ENCODE measurements at regions not wholly inside any gene's neighbourhood (a gene's known extent, or its start where the extent isn't known, plus 50 kb on each side); places are given as distances from the start of the nearest gene placed in this dataset.

- no peaks in the 10 kb centered on the region for H3K9me3 ChIP-seq (ENCODE audit: insufficient read depth, low read depth, low read length)
- Mint-ChIP-seq H3K9me3 (ENCODE audit: unreplicated experiment) (peaks cover 3% of the 10 kb centered on the region), H3K27me3 (ENCODE audit: low read depth, unreplicated experiment) (no peaks in the 10 kb centered on the region), H3K36me3 (ENCODE audit: low read depth, unreplicated experiment) (no peaks in the 10 kb centered on the region), H3K27ac (ENCODE audit: unreplicated experiment) (no peak overlapping the region), H3K4me1 (ENCODE audit: low read depth, unreplicated experiment) (peaks cover 1% of the 10 kb centered on the region), H3K4me3 (ENCODE audit: unreplicated experiment) (no peak overlapping the region)
- no peaks in the 10 kb centered on the region for H3K79me2 ChIP-seq (ENCODE audit: insufficient read depth, low read length)
- DNase-seq (ENCODE audit: low read depth) (no peak), FAIRE-seq (no peak)
- H3K4me2 ChIP-seq (ENCODE audit: low read length) = no peak overlapping the region
- no peaks in the 10 kb centered on the region for H3K36me3 ChIP-seq (ENCODE audit: insufficient read depth, low read length)
- H3K27ac ChIP-seq (ENCODE audit: low read depth, low read length) = no peak overlapping the region
- no peaks in the 10 kb centered on the region for H3K4me1 ChIP-seq (ENCODE audit: insufficient read depth, low read length)
- no peaks in the 10 kb centered on the region for H4K20me1 ChIP-seq (ENCODE audit: insufficient read depth, low read length)
- no peak overlapping the region for H3K9ac ChIP-seq (ENCODE audit: low read length)
- no peaks in the 10 kb centered on the region for H3K27me3 ChIP-seq (ENCODE audit: insufficient read depth, low read length)
- no peak overlapping the region for H2AFZ ChIP-seq (ENCODE audit: low read depth, low read length)
- H3K4me3 ChIP-seq (ENCODE audit: insufficient read depth, low read depth, low read length) = no peak overlapping the region
- TF ChIP-seq CTCF (IDR thresholded peaks at IDR 0.05; ENCODE audit: insufficient read depth, low read depth, low read length) (no peak), EZH2 (IDR thresholded peaks at IDR 0.05; ENCODE audit: insufficient read depth, low read length) (no peak)
Measured at GRCh38 chr10:9188022-9188810, 1133.7 kb downstream of the GATA3 start.

- Mint-ChIP-seq H3K4me3 (ENCODE audit: unreplicated experiment) (no peak overlapping the region), H3K9me3 (ENCODE audit: unreplicated experiment) (no peaks in the 10 kb centered on the region), H3K36me3 (ENCODE audit: low read depth, unreplicated experiment) (no peaks in the 10 kb centered on the region), H3K27ac (ENCODE audit: unreplicated experiment) (no peak overlapping the region), H3K4me1 (ENCODE audit: low read depth, unreplicated experiment) (peaks cover 1% of the 10 kb centered on the region), H3K27me3 (ENCODE audit: low read depth, unreplicated experiment) (no peaks in the 10 kb centered on the region)
- TF ChIP-seq CTCF (IDR thresholded peaks at IDR 0.05; ENCODE audit: insufficient read depth, low read depth, low read length) (no peak), EZH2 (IDR thresholded peaks at IDR 0.05; ENCODE audit: insufficient read depth, low read length) (no peak)
- Histone ChIP-seq H3K27ac (ENCODE audit: low read depth, low read length) (no peak overlapping the region), H3K9ac (ENCODE audit: low read length) (no peak overlapping the region), H3K4me3 (ENCODE audit: insufficient read depth, low read depth, low read length) (no peak overlapping the region), H3K79me2 (ENCODE audit: insufficient read depth, low read length) (no peaks in the 10 kb centered on the region), H3K4me1 (ENCODE audit: insufficient read depth, low read length) (no peaks in the 10 kb centered on the region), H3K9me3 (ENCODE audit: insufficient read depth, low read depth, low read length) (no peaks in the 10 kb centered on the region), H3K36me3 (ENCODE audit: insufficient read depth, low read length) (no peaks in the 10 kb centered on the region), H4K20me1 (ENCODE audit: insufficient read depth, low read length) (no peaks in the 10 kb centered on the region), H2AFZ (ENCODE audit: low read depth, low read length) (no peak overlapping the region), H3K4me2 (ENCODE audit: low read length) (no peak overlapping the region), H3K27me3 (ENCODE audit: insufficient read depth, low read length) (no peaks in the 10 kb centered on the region)
- DNase-seq (ENCODE audit: low read depth) (no peak), FAIRE-seq (no peak)
Measured at GRCh38 chr10:9189448-9189847, 1135.0 kb downstream of the GATA3 start.

- peaks cover 4% of the 10 kb centered on the region for H3K4me1 Mint-ChIP-seq (ENCODE audit: low read depth, unreplicated experiment)
- H3K4me3 Mint-ChIP-seq (ENCODE audit: unreplicated experiment) = no peak overlapping the region
- TF ChIP-seq CTCF (IDR thresholded peaks at IDR 0.05; ENCODE audit: insufficient read depth, low read depth, low read length) (no peak), EZH2 (IDR thresholded peaks at IDR 0.05; ENCODE audit: insufficient read depth, low read length) (no peak)
Measured at GRCh38 chr10:9193120-9193519, 1138.6 kb downstream of the GATA3 start.

More at GRCh38 chr10:9193120-9193519, 1138.6 kb downstream of the GATA3 start:
- no peaks in the 10 kb centered on the region for H3K36me3 ChIP-seq (ENCODE audit: insufficient read depth, low read length)
- no peaks in the 10 kb centered on the region for H3K4me1 ChIP-seq (ENCODE audit: insufficient read depth, low read length)
- H4K20me1 ChIP-seq (ENCODE audit: insufficient read depth, low read length) = no peaks in the 10 kb centered on the region
- H3K27me3 Mint-ChIP-seq (ENCODE audit: low read depth, unreplicated experiment) = no peaks in the 10 kb centered on the region
- no peaks in the 10 kb centered on the region for H3K9me3 ChIP-seq (ENCODE audit: insufficient read depth, low read depth, low read length)
- no peaks in the 10 kb centered on the region for H3K27me3 ChIP-seq (ENCODE audit: insufficient read depth, low read length)
- no peak overlapping the region for H2AFZ ChIP-seq (ENCODE audit: low read depth, low read length)
- DNase-seq (ENCODE audit: low read depth) (no peak), FAIRE-seq (no peak)
- no peaks in the 10 kb centered on the region for H3K36me3 Mint-ChIP-seq (ENCODE audit: low read depth, unreplicated experiment)
- H3K27ac ChIP-seq (ENCODE audit: low read depth, low read length) = no peak overlapping the region
- no peak overlapping the region for H3K4me3 ChIP-seq (ENCODE audit: insufficient read depth, low read depth, low read length)
- H3K27ac Mint-ChIP-seq (ENCODE audit: unreplicated experiment) = no peak overlapping the region
- no peak overlapping the region for H3K9ac ChIP-seq (ENCODE audit: low read length)
- H3K4me2 ChIP-seq (ENCODE audit: low read length) = no peak overlapping the region
- H3K79me2 ChIP-seq (ENCODE audit: insufficient read depth, low read length) = no peaks in the 10 kb centered on the region
- H3K9me3 Mint-ChIP-seq (ENCODE audit: unreplicated experiment) = no peaks in the 10 kb centered on the region
